ENCODE measurements at regions not wholly inside any gene's neighbourhood (a gene's known extent, or its start where the extent isn't known, plus 50 kb on each side); places are given as distances from the start of the nearest gene placed in this dataset.
"Not testable (repeated sequence)": the region's sequence is repeated elsewhere in the genome, so short reads cannot be mapped to it uniquely, and the experiment has no call there.

- no peak for DNase-seq
Observed at GRCh38 chr1:4460052-4460451, 194.4 kb upstream of the AJAP1 start.

- no peak for DNase-seq
Observed at GRCh38 chr1:4460651-4461050, 193.8 kb upstream of the AJAP1 start.

- DNase-seq, result no peak
Observed at GRCh38 chr1:4461726-4462290, 192.6 kb upstream of the AJAP1 start.

DNA sequence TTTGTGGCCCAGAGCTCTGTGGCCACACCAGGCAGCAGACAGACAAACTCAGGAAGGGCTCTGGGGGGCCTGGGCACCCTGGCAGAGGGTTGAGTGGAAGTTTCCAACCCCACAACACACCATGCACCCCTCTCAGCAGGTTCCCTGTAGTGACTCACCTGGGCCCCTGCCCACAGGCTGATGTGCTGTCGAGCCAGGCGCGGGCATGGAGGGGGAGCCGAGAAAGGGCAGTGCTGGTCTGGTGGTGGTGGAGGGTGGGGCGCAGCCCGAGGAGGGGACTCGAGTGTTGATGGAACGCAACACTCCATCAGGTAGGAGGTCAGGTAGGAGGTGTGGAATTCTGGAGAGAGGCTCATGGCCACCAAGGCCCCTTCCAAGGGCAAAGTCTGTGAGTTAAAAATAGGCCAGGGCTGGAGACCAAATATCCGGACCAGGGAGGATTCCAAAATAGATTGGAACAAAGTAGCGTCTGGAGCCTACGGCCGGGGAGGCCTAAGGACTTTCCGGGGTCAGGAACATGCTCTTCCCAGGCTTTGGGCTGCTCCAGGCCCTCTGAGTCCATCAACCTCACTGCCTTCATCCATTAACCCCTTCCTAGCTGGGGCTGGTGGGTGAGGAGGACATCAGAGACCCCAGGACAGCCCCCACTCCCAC, 191.5 kb upstream of the AJAP1 start:
- DNase-seq, result no peak

DNA sequence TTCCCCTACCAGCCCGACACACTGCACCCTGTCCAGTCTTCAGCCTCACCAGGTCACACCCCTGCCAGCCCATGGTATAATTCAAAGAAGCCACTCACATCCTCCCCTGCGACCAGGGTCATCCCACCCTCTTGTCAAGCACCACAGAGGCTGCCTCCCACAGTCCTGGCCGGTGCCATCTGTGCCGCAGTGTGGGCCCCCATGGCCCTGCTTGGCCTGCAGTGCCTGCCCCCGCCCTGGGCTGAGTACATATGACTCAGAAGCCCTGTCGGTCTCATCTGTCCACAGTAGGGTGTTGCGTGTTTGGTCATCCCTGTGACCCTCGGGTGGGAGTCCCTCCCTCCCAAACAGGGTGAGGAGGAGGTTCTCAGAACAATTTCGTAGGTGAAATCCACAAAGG, 190.8 kb upstream of the AJAP1 start:
- DNase-seq, result no peak

GRCh38 chr1:4464478-4464877, 189.9 kb upstream of the AJAP1 start:
- DNase-seq, result no peak

GRCh38 chr1:4467241-4467640, 187.2 kb upstream of the AJAP1 start:
- DNase-seq, result no peak

- DNase-seq, result no peak
Observed at GRCh38 chr1:4468386-4468785, 186.0 kb upstream of the AJAP1 start.

DNA sequence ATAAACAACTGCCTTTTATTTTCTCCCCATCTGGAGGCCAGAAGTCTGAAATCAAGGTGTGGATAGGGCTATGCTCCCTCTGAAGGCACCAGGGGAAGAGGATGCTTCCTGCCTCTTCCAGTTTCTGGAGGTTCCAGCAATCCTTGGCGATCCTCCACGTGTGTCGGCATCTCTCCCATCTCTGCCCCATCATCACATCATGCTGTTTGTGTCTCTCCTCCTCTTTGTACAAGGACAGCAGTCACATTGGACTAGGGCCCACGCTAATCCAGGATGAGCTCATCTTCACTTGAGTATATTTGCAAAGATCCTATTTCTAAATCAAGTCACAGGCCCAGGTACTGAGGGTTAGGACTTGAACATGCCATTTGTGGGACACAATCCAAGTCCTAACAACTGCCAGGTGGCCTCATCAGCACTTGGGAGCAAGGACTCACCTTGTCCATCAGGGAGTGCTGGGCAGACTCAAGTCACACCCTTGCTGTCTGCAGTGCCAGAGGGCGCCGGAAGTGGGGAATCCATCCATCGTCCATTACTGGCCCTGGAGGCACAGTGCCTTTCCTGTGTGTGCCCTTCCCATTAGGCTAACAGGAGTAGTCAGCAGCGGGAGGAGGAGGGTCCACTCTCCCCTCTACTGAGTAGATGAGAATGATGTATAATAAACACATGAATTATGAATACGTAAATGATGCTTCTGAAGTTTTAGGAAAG, 185.4 kb upstream of the AJAP1 start:
- no peak for DNase-seq

GRCh38 chr1:4476394-4476793, 178.0 kb upstream of the AJAP1 start:
- DNase-seq, result no peak

GRCh38 chr1:4481451-4481850, 173.0 kb upstream of the AJAP1 start:
- no peak for DNase-seq

- no peak for DNase-seq
Observed at GRCh38 chr1:4482526-4482925, 171.9 kb upstream of the AJAP1 start.

DNA sequence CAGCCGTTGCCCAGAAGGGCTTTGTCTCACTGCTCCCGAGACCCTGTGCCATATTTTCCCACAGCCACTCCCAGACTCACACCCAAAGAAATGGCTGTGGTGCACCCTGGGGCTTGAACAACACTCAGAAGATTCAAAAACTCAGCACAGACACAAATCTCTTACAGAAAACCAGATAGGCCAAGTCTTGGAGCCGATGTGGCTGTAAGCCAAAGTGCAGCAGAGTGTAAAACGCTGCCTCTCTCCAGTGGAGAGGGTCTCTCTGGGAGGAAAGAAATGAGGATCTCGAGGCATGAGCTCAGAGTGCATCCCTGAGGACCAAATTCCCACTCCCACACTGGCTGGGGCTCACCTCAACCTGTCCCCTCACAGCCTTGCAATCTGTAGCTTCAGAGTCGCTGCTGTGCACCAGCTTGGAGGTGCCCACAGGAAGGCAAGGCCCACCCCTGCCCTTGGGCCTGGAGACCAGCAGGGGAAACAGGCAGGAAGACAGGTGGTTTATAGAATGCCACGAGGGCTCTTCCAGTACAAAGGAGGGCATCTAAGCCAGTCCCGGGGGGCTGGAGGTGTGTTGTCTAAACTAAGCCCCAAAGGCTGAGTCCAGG, 171.3 kb upstream of the AJAP1 start:
- DNase-seq, result no peak

DNA sequence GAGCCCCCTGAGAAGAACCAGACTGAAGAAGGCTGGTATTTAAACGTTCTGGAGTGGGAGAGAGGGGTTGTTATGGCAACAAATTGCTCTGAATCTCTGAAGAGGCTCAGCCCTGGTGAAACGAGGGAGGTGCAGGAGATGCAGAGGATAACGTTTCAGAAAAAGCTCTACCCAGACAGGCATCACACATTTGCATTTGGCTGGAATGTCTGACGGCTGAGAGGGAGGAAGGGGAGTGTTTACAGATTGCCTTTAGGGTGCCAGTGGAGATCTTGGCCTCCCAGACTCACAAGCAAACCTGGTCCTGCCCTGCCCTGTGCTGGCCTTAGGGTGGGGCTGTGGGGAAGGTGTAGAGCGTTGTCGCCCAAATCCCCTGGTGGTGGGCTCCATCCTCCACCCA, 169.0 kb upstream of the AJAP1 start:
- DNase-seq, result no peak

- no peak for DNase-seq
Observed at GRCh38 chr1:4485878-4486277, 168.5 kb upstream of the AJAP1 start.

- no peak for DNase-seq
Observed at GRCh38 chr1:4486408-4487120, 167.8 kb upstream of the AJAP1 start.

GRCh38 chr1:4488018-4488417, 166.4 kb upstream of the AJAP1 start:
- DNase-seq, result no peak

- DNase-seq, result no peak
Observed at GRCh38 chr1:4489486-4489885, 164.9 kb upstream of the AJAP1 start.

- not testable (repeated sequence) for DNase-seq
Observed at GRCh38 chr1:4489992-4490391, 164.4 kb upstream of the AJAP1 start.

- peak; percentile 42 for DNase-seq
Observed at GRCh38 chr1:4494027-4494426, 160.4 kb upstream of the AJAP1 start.

DNA sequence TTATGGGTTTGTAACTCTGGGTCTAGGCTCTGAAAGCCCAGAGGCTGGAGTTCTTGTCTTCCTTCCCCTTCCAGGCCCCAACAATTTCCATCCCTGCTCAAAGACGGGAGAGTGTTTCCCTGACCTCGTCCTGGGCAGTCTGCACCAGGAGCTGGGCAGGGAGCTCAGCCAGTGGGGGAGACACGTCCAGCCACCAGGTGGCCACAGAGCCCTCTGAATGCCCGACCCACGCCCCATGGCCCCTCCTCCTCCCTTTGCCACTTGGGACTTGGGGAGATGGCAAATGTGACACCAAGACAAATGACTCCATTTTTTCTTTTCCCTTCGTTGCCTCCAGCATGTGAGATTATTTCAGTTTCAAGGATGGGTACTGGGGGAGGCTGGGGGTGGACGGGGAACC, 159.9 kb upstream of the AJAP1 start:
- DNase-seq, result no peak

DNA sequence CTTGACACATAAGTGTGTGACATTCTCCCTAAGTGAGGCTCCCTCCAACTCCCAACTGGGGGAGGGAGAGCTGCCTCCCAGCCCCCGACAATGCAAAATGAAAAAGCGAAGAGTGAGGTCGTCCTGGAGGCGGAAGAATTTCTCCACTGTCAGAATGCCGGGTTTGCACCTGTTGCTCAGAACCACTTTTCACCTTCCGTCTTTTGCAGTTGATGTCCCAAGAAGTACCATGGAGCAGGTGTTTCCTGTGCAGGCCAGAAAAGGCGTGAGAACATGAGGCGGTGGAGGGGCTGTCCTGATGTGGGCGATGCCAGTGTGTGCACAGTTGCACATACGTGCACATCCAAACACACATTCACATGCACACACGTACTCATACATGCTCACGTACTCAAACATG, 158.6 kb upstream of the AJAP1 start:
- no peak for DNase-seq

- no peak for DNase-seq
Observed at GRCh38 chr1:4500441-4500840, 154.0 kb upstream of the AJAP1 start.

Measured in right hindlimb (tissue), 1 donor.